Stimulated activated naive CD8-positive, alpha-beta T cell treated with anti-CD3 and anti-CD28 coated beads, Interleukin-15, Interleukin-2, amounts not matched to agents 100 U/mL and 50 U/mL, for 24 hours (primary cell): ENCODE measurements at regions not wholly inside any gene's neighbourhood (a gene's known extent, or its start where the extent isn't known, plus 50 kb on each side); places are given as distances from the start of the nearest gene placed in this dataset.
"Not testable (repeated sequence)": the region's sequence is repeated elsewhere in the genome, so short reads cannot be mapped to it uniquely, and the experiment has no call there.

Source experiments
- ATAC-seq: fragments of 150-1000 bp; cut with Tn5 transposase; one replicate; pipeline ENCODE4 v1.10.0; 2021
- DNase-seq: peaks from one replicate; pipeline ENCODE4 v3.0.0; 2021

DNA sequence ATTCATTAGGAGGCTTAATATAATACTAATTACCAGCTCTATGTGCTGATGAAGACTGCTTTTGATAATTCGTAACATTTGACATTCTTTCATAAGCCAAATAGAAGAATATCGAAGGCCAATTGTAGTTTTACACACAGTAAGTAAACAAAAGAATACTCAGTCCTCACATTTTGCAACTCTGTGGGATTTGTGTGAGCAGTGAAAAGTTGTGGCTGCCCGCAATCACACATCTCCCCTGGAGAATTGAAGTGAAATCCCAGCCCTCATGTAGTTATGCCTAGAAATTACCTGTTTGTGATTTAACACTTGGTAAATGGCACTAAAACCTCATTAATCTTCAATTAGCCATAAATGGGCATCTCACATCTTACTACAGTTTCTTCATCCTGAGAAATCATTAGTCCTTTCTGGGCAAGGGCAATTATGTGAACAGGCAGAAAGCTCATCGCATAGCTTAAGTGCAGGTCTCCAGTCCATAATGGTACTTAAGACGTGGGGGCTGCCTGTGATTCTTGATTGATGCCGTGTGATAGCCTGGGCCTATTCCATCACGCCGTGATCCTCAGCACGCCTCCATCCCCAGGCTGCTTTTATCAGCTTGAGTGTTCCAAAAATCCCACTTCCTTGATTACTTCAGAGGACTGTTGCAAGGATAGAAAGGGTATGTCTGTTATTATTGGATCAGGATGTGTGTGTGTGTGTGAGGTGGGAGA, 97.9 kb upstream of the METTL14 start:
- ATAC-seq (no peak), DNase-seq (no peak)

DNA sequence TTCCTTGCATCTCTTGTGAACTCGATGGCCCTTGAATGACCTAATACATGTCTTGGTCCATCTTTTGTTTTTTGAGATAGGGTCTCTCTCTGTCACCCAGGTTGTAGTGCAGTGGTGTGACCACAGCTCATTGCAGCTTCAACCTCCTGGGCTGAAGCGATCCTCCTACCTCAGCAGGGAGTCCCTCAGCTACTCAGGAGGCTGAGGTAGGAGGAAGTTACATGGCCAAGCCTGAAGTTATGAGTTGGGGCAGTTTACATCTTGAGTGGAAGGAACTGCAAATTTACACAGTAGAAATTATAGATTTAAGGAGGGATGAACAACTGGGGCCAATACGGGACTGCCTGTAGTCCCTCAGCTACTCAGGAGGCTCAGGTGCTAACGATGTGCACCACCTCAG, 97.2 kb upstream of the METTL14 start:
- DNase-seq, result no peak
- no peak for ATAC-seq

DNA sequence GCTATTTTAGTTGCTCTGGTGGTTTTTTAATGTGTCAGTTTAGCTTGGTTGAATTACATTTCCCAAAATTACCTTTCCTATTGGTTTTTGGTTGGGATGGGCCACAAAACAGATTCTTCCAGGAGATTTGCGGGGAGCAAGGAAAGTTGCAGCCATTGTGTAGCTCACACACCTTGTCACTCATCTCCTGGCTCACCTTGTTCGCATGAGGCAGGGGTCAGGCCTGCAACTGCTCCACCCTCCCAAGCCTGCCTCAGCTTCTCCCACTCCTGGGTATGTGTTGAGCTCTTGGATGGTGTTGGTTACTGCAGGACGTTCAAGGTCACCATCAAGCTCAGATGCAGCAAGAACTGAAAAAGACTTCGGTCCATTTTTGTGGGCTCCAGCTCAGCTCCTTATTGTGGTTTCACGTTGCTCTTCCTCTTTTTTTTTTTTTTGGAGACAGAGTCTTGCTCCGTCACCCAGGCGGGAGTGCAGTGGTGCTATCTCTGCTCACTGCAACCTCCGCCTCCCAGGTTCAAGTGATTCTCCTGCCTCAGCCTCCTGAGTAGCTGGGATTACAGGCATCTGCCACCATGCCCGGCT, 95.6 kb upstream of the METTL14 start:
- ATAC-seq (no peak), DNase-seq (no peak)

DNA sequence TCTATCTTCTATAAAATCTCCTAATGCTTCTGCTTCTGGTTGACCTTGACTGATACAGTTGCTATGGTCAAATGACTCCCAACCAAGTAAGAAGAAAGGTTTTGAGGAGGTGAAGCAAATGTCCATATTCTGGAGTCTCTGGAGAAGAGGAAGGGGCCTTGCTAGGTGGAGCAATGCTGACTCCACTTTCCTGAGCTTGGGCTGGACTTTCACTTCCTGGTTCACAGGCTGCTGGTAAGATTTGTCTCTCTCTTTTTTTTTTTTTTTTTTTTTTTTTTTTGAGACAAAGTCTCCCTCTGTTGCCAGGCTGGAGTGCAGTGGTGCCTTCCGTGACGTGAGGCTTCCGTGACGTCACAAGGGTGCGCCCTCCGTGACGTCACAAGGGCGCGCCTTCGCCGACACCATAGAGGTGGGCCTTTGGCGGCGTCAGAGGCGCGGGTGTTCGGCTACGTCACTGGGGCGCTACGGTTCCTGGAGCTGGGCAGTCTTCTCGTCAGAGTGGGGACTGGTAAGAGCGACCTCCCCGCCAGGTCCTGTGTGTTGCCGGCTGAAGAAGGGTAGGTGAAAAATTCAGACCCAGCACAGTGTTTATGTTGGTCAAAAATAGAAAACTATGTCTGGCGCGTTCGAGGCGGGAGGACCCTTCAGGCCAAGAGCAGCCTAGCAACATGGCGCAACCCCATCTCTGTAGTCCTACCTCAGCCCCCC, 93.7 kb upstream of the METTL14 start:
- DNase-seq (peak; percentile 93), ATAC-seq (peak; percentile 98)

DNA sequence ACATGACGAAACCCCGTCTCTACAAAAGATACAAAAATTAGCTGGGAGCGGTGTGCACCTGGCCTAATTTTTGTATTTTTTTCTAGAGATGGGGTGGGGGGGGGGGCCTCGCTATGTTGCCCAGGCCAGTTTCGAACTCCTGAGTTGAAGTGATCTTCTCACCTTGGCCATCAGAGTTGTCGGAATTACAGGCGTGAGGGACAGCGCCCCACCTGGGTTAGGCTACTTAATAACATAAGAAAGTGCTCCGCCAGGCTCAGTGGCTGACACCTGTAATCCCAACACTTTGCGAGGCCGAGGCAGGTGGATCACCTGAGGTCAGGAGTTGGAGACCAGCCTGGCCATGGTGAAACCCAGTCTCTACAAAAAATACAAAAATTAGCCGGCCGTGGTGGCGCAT, 92.9 kb upstream of the METTL14 start:
- DNase-seq, ATAC-seq: not testable (repeated sequence)

DNA sequence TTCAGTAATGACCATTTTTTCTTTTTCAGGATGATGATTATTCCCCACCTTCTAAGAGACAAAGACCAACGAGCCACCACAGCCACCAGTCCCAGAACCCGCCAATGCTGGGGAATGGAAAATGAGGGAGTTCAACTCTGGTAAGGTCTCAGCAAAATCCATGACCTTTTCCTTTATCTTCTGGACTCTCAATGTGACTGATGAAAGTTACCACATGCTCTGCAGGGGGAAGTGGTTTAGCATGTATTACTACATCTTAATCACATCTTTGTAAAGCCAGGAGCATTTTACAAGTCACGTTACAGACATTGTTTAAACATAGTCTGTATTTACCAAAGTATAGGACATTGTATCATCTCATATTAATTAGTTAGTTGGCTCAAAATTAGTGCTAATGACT, 89.3 kb upstream of the METTL14 start:
- DNase-seq, ATAC-seq: not testable (repeated sequence)

DNA sequence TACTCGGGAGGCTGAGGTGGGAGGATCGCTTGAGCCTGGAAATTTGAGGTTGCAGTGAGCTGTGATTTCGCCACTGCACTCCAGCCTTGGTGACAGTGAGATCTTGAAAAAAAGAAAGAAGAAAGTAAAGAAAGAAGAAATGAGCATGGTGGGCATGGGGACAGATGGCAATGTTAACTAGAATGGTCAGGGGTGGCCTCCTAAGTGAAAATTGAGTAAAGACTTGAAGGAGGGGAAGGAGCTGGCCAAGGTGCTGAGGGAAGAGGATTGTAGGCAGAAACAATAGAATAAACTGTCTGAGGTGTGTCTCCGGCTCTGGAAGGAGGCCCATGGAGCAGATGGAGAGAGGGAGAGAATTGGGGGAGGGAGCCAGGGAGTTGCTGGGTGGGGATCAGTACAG, 60.1 kb upstream of the METTL14 start:
- not testable (repeated sequence) for DNase-seq, ATAC-seq

DNA sequence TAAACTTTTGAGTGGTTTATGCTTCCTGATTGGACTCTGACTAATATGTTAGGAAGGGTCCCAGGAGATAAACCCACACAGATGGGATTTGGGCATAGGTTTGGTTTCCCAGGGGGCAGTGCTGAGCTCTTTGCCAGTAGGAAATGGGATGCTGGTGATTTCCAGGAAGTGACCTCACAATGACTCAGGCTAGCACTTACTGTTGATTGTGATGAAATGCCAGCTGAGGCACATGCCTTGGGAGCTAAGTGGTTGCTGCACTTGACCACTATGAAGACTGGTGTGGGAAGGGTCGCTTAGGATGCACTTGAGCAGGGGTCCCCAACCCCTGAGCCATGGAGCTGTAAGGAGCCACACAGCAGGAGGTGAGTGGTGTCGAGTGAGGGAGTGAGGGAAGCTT, 55.5 kb upstream of the METTL14 start:
- not testable (repeated sequence) for DNase-seq

DNA sequence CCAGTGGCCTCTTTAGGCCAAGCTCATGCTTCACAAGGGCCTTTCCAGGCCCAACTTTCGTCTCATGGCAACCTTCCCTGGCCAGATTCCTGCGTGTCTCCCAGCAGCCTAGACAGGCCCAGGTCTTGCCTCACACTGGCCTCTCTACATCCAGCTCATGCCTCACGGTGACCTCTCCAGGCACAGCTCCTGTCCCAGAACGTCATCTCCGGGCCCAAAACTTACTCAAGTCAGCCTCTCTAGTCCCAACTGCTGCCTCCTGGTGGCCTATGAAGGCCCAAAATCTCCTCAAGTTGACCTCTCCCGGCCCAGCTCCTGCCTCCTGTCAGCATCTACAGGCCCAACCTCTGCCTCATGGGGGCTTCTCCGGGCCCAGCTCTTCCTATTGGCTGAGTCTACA, 54.3 kb upstream of the METTL14 start:
- not testable (repeated sequence) for ATAC-seq, DNase-seq

More for the DNA sequence above, 55.5 kb upstream of the METTL14 start:
- not testable (repeated sequence) for ATAC-seq

DNA sequence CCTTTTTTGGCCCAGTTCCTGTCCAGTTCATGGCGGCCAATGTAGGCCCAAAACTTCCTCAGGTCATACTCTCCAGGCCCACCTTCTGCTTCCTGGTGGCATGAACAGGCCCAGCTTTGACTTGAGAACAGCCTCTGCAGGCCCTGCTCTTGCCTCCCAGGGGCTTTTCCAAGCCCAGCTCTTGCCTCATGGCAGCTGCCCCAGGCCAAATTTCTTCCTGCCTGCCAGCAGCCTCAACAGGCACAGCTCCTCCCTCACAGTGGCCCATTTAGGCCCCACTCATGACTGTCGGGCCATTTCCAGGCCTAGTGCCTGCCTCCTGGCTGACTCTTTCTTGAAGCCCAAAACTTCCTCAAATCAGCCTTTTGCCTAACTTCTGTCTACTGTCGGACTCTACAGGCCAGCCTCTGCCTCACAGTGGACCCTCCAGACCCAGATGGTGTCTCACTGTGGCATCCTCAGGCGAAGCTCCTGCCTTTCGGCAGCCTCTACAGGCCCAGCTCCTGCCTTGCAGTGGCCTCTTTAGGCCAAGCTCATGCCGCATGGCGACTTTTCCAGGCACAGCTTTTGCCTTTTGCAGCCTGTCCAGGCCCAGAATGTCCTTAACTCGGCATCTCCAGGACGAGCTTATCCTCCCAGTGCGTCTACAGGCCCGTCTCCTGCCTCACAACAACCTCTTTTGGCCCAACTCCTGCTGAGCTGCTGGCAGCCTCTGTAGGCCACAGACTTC, 53.7 kb upstream of the METTL14 start:
- not testable (repeated sequence) for ATAC-seq, DNase-seq

DNA sequence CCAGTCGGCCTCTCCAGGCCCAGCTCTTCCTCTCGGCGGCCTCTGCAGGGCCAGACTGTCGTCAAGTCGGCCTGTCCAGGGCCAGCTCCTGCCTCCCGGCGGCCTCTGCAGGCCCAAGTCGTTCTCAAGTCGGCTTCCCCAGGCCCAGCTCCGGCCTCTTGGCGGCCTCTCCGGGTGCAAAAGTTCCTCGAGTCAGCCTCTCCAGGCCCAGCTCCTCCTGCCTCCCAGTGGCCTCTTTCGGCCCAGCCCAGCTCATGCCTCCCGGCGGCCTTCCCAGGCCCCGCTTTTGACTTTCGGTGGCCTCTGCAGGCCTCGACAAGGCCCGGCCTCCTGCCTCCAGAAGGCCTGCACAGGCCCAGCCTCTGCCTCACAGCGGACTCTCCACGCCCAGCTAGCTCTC, 51.7 kb upstream of the METTL14 start:
- not testable (repeated sequence) for ATAC-seq, DNase-seq

DNA sequence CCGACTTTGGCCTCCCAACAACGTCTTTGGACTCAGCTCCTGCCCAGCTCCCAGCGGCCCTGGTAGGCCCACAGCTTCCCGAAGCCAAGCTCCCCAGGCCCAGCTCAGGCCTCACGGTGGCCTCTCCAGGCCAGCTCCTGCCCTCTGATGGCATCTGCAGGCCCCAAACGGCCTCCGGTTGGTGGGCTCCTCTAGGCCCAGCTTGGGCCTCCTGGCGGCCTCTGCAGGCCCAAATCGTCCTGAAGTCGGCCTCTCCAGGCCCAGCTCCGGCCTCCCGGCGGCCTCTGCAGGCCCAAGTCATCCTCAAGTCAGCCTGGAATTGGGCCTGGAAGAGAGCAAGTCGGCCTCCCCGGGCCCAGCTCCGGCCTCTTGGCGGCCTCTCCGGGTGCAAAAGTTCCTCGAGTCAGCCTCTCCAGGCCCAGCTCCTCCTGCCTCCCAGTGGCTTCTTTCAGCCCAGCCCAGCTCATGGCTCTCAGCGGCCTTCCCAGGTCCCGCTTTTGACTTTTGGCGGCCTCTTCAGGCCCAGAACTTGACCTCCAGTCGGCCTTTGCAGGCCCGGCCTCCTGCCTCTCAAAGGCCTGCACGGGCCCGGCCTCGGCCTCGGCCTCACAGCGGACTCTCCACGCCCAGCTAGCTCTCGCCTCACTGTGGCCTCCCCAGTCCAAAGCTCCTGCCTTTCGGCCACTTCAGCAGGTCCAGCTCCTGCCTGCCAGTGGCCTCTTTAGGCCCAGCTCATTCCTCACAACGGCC, 50.9 kb upstream of the METTL14 start:
- not testable (repeated sequence) for DNase-seq, ATAC-seq
